Stimulated activated CD4-positive, alpha-beta T cell treated with anti-CD3 and anti-CD28 coated beads, Interleukin-4, amount 100 ng/mL, for 24 hours (primary cell): ENCODE measurements at regions not wholly inside any gene's neighbourhood (a gene's known extent, or its start where the extent isn't known, plus 50 kb on each side); places are given as distances from the start of the nearest gene placed in this dataset.
"Not testable (repeated sequence)": the region's sequence is repeated elsewhere in the genome, so short reads cannot be mapped to it uniquely, and the experiment has no call there.

ENCODE experiments used
- DNase-seq: peaks from one replicate; pipeline ENCODE4 v3.0.0-alpha.2; 2020

DNA sequence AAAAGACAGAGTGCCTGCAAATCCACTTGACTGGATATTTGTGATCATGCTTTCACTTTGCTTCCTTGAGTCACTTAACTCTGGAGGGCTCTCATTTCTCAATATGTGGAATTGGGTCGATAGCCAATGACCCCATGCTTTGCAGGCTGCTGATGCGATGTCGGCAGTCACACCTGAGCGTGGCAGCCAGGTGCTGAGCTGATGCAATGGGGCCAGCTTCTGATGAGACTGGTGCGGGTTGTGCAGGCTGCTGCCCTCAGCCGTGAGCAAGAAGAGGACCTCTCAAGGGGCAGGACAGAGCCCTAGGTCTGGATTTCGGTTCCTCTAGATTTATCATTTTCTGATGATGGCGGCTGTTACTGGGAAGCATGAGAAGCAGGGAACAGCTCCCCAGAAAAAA is 334.1 kb downstream of the TEX29 start:
- no peak for DNase-seq

DNA sequence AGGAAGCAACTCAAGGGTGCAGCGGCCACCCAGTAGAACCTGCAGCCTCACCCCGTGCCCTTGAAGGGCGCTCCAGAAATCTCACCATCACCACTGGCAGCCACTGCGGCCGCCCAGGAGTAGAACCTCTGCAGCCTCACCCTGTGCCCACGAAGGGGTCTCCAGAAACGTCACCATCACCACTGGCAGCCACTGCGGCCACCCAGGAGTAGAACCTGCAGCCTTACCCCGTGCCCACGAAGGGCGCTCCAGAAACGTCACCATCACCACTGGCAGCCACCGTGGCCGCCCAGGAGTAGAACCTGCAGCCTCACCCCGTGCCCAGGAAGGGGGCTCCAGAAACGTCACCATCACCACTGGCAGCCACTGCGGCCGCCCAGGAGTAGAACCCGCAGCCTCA is 336.0 kb downstream of the TEX29 start:
- DNase-seq = no peak

DNA sequence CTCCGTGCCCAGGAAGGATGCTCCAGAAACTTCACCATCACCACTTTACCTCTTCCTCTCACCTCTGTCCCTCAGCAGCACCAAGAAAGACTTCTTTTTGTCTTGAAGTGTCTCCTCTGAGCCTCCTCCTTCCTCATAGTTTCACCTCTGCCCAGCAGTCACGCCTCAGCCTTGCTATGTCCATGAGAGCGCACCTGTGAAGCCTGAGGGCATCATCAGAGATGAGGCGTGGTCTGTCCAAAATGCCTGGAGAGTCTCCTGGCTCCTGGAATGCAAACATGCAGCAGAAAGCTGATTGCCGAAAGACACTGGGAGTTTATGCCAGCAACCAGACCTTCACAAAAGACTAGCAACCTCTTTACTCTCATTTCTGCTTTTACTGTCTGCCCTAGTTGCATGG is 336.6 kb downstream of the TEX29 start:
- no peak for DNase-seq

GRCh38 chr13:111658145-111659100 is 338.0 kb downstream of the TEX29 start:
- DNase-seq = no peak

GRCh38 chr13:111659219-111659775 is 338.9 kb downstream of the TEX29 start:
- DNase-seq = no peak

GRCh38 chr13:111659842-111660241 is 339.4 kb downstream of the TEX29 start:
- DNase-seq = no peak

- DNase-seq = no peak
Observed at GRCh38 chr13:111661052-111661451, 340.6 kb downstream of the TEX29 start.

DNA sequence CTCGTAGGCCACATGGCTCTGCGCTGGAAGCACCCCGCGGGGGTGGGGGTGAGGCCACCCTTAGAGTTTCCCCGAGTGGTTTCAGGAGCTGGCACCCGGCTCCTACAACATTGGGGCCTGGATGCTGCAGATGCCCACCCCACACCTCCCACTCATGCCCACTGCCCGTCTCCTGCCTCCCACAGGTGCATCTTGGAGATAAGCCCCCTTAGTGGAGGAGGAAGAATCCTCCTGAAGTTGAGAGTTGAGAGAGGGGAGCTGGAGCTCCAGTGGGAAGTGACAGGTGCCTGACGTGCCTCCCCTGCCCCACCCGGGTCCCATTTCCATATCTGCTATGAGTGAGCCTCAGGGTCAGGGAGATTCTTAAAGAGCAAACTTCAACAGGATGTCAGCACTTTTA is 341.3 kb downstream of the TEX29 start:
- DNase-seq = no peak

DNA sequence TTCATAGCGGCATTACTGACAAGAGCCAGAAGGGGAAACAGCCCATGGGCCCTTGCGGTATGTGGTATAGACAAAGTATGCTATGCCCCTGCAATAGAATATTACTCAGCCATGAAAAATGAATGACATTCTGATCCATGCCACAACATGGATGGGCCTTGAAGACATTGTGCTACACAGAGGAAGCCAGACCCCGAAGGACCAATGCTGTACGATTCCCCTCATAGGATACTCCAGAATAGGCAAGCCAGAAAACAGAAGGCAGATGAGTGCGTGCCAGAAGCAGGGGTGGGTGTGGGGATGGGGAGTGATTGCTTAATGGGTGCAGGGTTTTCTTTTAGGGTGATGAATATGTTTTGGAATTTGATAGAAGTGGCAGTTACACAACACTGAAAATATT is 342.0 kb downstream of the TEX29 start:
- no peak for DNase-seq

- no peak for DNase-seq
Observed at GRCh38 chr13:111662895-111663294, 342.5 kb downstream of the TEX29 start.

- no peak for DNase-seq
Observed at GRCh38 chr13:111663505-111663904, 343.1 kb downstream of the TEX29 start.

- no peak for DNase-seq
Observed at GRCh38 chr13:111663953-111664421, 343.5 kb downstream of the TEX29 start.

DNA sequence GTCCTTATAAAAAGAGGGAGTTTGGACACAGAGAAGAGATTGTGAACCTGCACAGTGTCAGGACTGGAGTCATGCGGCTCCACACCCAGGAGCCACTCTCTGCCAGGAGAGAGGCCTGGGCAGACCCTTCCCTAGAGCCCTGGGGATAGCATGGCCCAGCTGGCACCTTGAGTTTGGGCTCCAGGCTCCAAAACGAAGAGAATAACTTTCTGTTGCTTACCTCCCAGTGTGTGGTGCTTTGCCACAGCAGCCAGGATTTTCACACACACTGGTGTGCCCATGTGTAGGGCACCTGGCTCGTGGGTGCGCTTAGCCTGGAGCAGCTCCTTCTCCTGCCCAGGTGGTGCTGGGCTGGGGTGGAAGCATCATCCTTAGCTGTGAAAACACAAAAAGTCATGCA is 344.3 kb downstream of the TEX29 start:
- no peak for DNase-seq

GRCh38 chr13:111665691-111666095 is 345.3 kb downstream of the TEX29 start:
- DNase-seq = no peak

DNA sequence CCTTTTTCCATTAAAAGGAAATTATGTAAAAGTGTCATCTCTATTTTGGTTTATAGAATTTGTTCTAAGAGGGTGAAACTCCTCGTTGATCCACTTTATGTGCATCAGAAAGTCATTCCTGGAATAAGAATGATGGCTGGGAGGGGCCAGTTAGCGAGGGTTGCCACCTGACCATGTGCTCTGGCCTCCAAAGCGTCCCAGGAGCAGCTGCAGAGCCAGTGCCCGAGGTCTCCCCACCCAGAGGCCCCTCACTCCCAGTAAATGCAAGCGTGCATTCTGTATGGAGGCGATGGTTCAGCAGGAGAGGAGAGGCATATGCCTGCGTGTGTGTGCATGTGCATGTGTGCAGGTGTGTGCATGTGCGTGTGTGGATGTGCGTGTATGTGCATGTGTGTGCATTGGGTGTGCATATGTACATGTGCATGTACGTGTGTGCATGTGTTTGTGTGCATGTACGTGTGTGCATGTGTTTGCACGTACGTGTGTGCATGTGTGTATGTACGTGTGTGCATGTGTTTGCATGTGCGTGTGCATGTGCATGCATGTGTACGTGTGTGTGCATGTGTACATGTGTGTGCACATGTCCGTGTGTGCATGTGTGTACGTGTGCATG is 345.8 kb downstream of the TEX29 start:
- no peak for DNase-seq

DNA sequence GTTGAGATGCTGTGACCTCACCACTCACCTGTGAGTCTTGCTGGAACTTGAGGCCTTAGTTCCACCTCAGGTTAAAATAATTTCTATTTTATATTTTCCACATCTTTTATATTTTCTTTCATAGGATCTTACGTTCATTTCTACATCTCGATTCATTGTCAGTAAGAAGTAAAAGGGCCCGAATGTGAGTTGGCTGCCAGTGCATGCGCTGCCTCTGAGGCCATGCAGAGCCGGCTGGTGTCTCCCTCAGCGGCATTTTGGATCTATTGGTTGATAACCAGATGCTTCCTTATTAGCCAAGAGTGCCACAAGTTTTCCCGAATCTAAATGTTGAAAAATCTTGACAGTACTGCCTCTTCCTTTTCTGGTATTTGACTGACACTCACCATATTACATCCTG is 347.3 kb downstream of the TEX29 start:
- no peak for DNase-seq

DNA sequence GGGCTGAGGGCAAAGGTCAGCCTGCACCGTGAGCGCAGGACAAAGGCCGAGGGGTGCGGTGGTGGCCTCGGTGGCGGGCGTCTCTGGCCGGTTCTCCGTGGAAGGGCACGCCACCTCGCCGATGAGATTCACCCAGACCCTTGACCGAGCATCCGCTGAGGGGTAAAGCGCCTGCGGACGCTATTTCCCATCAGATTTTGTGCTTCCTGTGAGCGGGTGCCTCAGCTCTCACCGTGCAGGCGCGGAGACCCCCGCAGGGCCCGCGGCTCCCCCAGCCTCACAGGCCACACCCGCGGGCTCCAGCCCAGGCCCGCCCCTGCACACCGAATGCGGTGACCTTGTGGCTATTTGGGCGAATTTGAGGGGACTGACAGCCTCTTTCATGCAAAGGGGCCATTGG is 348.0 kb downstream of the TEX29 start:
- no peak for DNase-seq

GRCh38 chr13:111672198-111672597 is 351.8 kb downstream of the TEX29 start:
- not testable (repeated sequence) for DNase-seq

DNA sequence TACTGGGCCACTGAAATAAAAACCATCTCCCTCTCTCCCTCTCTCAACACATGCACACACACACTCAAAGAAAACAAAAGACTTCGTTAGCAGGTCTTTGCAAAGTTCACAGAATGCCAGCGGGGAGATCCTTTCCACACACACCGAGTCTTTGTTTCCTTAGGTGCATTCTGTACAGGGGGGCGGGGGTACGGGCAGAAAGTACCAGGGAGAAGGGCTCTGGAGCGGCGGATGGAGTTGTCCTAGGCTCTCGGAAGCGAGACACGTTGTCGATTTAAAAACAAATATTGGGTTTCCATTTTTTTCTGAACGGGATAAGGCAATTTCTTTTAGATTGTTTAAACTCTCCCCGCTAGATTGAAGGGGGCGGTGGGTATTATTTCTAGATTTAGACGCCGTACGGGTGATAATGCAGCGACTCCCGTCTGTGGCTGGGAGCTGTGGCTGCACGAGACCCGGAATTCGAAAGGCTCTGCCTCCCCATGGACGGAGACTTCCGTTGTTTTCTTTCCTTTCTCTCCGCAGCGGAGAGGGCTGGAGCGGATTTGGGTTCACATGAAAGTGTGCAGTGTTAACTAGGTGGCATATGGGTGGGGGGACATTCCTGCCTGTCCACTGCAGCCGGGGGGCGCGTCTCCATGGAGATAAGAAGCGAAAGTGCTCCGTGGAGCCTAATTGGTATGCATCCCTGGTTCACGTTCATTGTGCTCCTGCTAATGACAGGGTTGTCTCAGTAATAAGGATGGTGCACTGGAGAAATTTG is 357.9 kb downstream of the TEX29 start:
- not testable (repeated sequence) for DNase-seq

DNA sequence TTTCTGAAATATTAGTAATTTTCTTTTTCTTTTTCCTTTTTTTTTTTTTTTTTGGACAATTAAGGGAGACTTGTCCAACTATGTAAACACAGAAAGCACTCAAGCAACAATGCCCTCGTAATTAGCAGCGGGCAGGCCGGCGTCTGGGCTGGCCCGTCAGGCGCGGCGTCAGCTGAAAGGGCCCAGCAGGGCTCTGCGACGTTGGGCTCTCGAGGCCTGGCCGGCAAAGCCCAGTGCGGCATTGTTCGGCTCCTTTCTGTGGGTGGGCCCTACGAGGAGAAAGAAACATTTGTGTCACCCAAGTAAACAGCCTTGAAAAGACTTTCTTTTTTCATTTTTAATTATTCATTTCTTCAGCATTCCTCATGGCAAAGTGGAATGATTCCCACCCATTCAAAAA is 359.2 kb downstream of the TEX29 start:
- DNase-seq = not testable (repeated sequence)

DNA sequence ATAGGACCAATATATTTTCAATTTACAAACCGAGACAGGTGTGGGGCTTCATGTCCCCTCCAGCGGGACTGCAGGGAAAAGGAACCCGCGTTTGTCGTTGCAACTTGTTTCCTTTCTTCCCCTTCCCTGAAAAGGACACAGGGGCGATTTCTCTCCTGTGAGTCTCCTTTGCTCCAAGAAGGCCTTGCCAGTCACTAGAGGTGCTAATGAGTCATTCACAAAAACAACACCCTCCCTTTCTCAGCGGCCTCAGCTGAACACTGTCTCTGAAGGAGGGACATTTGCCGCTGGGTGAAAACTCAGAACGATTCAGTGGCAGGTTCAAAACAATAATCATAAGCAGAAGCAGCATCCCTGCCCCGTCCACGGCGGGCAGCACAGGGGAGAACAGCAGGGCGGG is 359.7 kb downstream of the TEX29 start:
- not testable (repeated sequence) for DNase-seq

- not testable (repeated sequence) for DNase-seq
Observed at GRCh38 chr13:111692028-111692427, 371.6 kb downstream of the TEX29 start.

- DNase-seq = not testable (repeated sequence)
Observed at GRCh38 chr13:111696121-111696520, 370.8 kb upstream of the SOX1 start.
